ENCODE measurements at regions not wholly inside any gene's neighbourhood (a gene's known extent, or its start where the extent isn't known, plus 50 kb on each side); places are given as distances from the start of the nearest gene placed in this dataset.

DNA sequence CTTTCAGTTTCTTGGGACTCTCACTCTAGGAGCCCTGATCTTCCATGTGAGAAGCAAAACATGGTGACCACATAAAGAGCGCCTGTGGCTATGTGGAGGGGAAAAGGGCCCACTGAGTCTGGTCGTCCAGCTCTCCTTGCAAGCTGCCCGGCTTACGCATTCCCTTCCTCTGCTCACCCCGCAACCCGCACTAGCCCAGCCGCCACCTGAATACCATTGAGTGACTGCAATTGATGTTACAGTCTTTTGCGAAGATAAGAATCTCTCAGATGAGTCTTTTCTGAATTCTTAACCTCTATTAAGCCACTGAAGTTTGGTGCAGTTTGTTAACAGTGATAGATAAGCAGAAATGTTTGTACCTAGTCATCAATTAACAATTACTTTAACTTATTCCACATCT is 589.0 kb upstream of the DPPA4 start:
- Histone ChIP-seq H3K27ac (ENCODE audit: low read length) (no peak overlapping the region), H2AFZ (ENCODE audit: low read depth, low read length) (no peak overlapping the region)

DNA sequence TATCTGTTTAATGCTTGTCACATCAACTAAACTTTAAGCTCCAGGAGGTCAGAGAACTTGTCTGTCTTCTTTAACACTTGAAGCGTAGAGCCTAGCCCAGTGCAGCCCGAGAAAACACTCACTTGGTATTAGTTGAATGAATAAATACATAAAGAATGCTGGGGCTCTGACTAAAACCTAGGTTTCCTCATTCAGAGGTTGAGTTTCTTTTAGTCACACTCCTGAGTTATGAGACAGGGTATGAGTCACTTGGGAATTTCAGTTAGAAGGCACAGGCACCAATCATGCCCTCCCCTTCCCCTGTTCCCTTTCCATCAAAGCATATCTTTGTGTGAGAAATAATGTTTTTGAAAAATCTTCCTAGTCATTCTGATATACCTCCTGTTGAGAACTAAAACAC is 589.8 kb upstream of the DPPA4 start:
- no peaks in the 10 kb centered on the region for H4K20me1 ChIP-seq (ENCODE audit: insufficient read depth)
- H3F3A ChIP-seq (ENCODE audit: insufficient read depth, low read length, poor library complexity, severe bottlenecking): no peaks in the 10 kb centered on the region
- H3K4me2 ChIP-seq (ENCODE audit: low read length): no peak overlapping the region
- H3K79me2 ChIP-seq (replicated peaks; ENCODE audit: insufficient read depth, low read length): no peaks in the 10 kb centered on the region
- H3K27me3 ChIP-seq (ENCODE audit: insufficient read depth, low read depth, low read length): no peaks in the 10 kb centered on the region
- no peak overlapping the region for H3K9ac ChIP-seq (ENCODE audit: low read length)
- no peaks in the 10 kb centered on the region for H3K36me3 ChIP-seq (ENCODE audit: insufficient read depth, low read length)
- no peak overlapping the region for H2AFZ ChIP-seq (ENCODE audit: low read depth, low read length)
- H3K4me3 ChIP-seq (ENCODE audit: low read length): no peak overlapping the region
- no peaks in the 10 kb centered on the region for H3K9me3 ChIP-seq (ENCODE audit: low read length)
- no peak overlapping the region for H3K27ac ChIP-seq (ENCODE audit: low read length)
- no peak for TF ChIP-seq TAF1 (IDR thresholded peaks at IDR 0.05; ENCODE audit: low read depth)
- TF ChIP-seq, protein P1, sequence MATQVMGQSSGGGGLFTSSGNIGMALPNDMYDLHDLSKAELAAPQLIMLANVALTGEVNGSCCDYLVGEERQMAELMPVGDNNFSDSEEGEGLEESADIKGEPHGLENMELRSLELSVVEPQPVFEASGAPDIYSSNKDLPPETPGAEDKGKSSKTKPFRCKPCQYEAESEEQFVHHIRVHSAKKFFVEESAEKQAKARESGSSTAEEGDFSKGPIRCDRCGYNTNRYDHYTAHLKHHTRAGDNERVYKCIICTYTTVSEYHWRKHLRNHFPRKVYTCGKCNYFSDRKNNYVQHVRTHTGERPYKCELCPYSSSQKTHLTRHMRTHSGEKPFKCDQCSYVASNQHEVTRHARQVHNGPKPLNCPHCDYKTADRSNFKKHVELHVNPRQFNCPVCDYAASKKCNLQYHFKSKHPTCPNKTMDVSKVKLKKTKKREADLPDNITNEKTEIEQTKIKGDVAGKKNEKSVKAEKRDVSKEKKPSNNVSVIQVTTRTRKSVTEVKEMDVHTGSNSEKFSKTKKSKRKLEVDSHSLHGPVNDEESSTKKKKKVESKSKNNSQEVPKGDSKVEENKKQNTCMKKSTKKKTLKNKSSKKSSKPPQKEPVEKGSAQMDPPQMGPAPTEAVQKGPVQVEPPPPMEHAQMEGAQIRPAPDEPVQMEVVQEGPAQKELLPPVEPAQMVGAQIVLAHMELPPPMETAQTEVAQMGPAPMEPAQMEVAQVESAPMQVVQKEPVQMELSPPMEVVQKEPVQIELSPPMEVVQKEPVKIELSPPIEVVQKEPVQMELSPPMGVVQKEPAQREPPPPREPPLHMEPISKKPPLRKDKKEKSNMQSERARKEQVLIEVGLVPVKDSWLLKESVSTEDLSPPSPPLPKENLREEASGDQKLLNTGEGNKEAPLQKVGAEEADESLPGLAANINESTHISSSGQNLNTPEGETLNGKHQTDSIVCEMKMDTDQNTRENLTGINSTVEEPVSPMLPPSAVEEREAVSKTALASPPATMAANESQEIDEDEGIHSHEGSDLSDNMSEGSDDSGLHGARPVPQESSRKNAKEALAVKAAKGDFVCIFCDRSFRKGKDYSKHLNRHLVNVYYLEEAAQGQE (IDR thresholded peaks at IDR 0.05; ENCODE audit: borderline replicate concordance): no peak
- TF ChIP-seq EZH2 (IDR thresholded peaks at IDR 0.05; ENCODE audit: borderline replicate concordance, insufficient read depth, low read length, poor library complexity, severe bottlenecking): no peak
- TF ChIP-seq POLR2AphosphoS5 (IDR thresholded peaks at IDR 0.05): peak; percentile 26
- no peak for TF ChIP-seq EP300 (conservative IDR thresholded peaks at IDR 0.05; ENCODE audit: poor library complexity, severe bottlenecking)
- no peaks in the 10 kb centered on the region for H3K9me2 ChIP-seq (ENCODE audit: insufficient read depth, low read length)

More for the DNA sequence above, 589.0 kb upstream of the DPPA4 start:
- Histone ChIP-seq H3K9me2 (ENCODE audit: insufficient read depth, low read length) (no peaks in the 10 kb centered on the region), H3K4me3 (ENCODE audit: low read length) (no peak overlapping the region), H4K20me1 (ENCODE audit: insufficient read depth) (no peaks in the 10 kb centered on the region), H3K9me3 (ENCODE audit: low read length) (no peaks in the 10 kb centered on the region), H3K36me3 (ENCODE audit: insufficient read depth, low read length) (no peaks in the 10 kb centered on the region), H3K4me2 (ENCODE audit: low read length) (no peak overlapping the region), H3K9ac (ENCODE audit: low read length) (no peak overlapping the region), H3F3A (ENCODE audit: insufficient read depth, low read length, poor library complexity, severe bottlenecking) (no peaks in the 10 kb centered on the region), H3K79me2 (replicated peaks; ENCODE audit: insufficient read depth, low read length) (no peaks in the 10 kb centered on the region), H3K27me3 (ENCODE audit: insufficient read depth, low read depth, low read length) (no peaks in the 10 kb centered on the region)
- TF ChIP-seq POLR2AphosphoS5 (IDR thresholded peaks at IDR 0.05) (no peak), MXI1 (conservative IDR thresholded peaks at IDR 0.05; ENCODE audit: poor library complexity, severe bottlenecking) (no peak), EP300 (conservative IDR thresholded peaks at IDR 0.05; ENCODE audit: poor library complexity, severe bottlenecking) (no peak), SMC3 (conservative IDR thresholded peaks at IDR 0.05; ENCODE audit: poor library complexity) (no peak), EZH2 (IDR thresholded peaks at IDR 0.05; ENCODE audit: borderline replicate concordance, insufficient read depth, low read length, poor library complexity, severe bottlenecking) (no peak)
- TF ChIP-seq, protein P1 (IDR thresholded peaks at IDR 0.05; ENCODE audit: borderline replicate concordance): no peak
